Upper lobe of left lung (tissue), 6 donors: ENCODE measurements at regions not wholly inside any gene's neighbourhood (a gene's known extent, or its start where the extent isn't known, plus 50 kb on each side); places are given as distances from the start of the nearest gene placed in this dataset.
A peak's percentile ranks its signal among the peaks of the same experiment; 100 is the strongest.

ENCODE experiments used
- ATAC-seq, 2 donors: fragments of 200-7000 bp; cut with Tn5 transposase; one replicate each; pipeline ENCODE4 v1.9.1; 2022; ENCODE audit warnings: mild to moderate bottlenecking in 2 of 2, moderate library complexity in 2 of 2; ENCODE audit not compliant: low FRiP score in 2 of 2
- DNase-seq, 2 donors: peaks; one replicate each; pipeline ENCODE4 v3.0.0-alpha.2; 2019 to 2020
- H3K27ac ChIP-seq, 4 donors: fragments of 200-600 bp; sonication (generic); one replicate each; pipeline ENCODE4 v1.5.1; 2016 to 2019
- H3K27me3 ChIP-seq, 4 donors: fragments of 200-600 bp; sonication (generic); one replicate each; pipeline ENCODE4 v1.5.1; 2017 to 2019
- H3K36me3 ChIP-seq, 4 donors: fragments of 200-600 bp; sonication (generic); one replicate each; pipeline ENCODE4 v1.5.1; 2016 to 2019
- H3K4me1 ChIP-seq, 4 donors: fragments of 200-600 bp; sonication (generic); one replicate each; pipeline ENCODE4 v1.5.1; 2018 to 2019
- H3K4me3 ChIP-seq, 4 donors: fragments of 200-600 bp; sonication (generic); one replicate each; pipeline ENCODE4 v1.5.1; 2017 to 2019; ENCODE audit warnings: mild to moderate bottlenecking in 2 of 4, moderate library complexity in 1 of 4
- H3K9me3 ChIP-seq, 4 donors: fragments of 200-600 bp; sonication (generic); one replicate each; pipeline ENCODE4 v1.5.1; 2018 to 2019
- EP300 ChIP-seq, 4 donors: sonication (generic); formaldehyde crosslinking; IDR thresholded peaks; one replicate each; pipeline ENCODE4 v1.5.1; 2017; ENCODE audit warnings: antibody characterized with exemption in 4 of 4, control low read depth in 2 of 4
- POLR2A ChIP-seq, 4 donors: fragments of 450-650 bp; IDR thresholded peaks; one replicate each; pipeline ENCODE4 v1.5.1; 2016 to 2017; ENCODE audit warnings: antibody characterized with exemption in 4 of 4, mild to moderate bottlenecking in 2 of 4
- POLR2AphosphoS5 ChIP-seq, 2 donors: sonication (generic); formaldehyde crosslinking; IDR thresholded peaks; one replicate each; pipeline ENCODE4 v1.5.1; 2017; ENCODE audit warnings: antibody characterized with exemption in 2 of 2
- WGBS, 2 donors: methylation state at CpG; one replicate each; pipeline ENCODE4 v1.1.5; 2017 to 2018; 5-methylcytosine and 5-hydroxymethylcytosine counted together
- TF ChIP-seq, protein P1 (sequence below), 6 experiments: fragments of 450-650 bp in 4 of 6; fragments of 200-600 bp in 2 of 6; sonication (generic) in 2 of 6; IDR thresholded peaks; one replicate each; pipeline ENCODE4 v1.5.1; 2016 to 2019; ENCODE audit warnings: antibody characterized with exemption in 6 of 6
- donor health status: DM: no; HTN: no; CAD: no; lungs with moderate emphysema.
- donor health status: DM: no; HTN: yes; CAD: no; lungs with severe emphysema.

DNA sequence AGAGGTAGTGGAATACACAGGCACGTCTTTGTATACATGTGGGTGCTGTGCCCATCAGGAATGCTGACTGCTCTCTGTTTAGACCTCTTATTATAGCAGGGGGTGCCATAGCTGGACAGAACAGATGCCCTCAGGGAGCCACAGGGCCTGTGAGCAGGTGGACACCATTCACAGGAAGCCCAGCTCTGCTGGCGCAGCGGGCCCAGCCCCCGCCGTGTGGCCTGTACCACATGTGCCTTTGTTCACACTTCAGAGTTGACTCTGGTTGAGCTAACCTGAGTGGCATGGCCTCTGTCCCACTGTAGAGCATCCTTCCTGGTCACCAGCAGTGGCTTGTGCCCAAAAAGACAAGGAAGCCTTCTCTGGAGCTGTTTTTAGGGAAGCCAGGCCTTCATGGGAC, 730.9 kb upstream of the ID2 start:
- ATAC-seq: no peak
- WGBS, 2 donors: 100% methylated on average over 5 of the region's 5 CpGs; no CpG with 5 or more reads in 1 of the 2 donors

DNA sequence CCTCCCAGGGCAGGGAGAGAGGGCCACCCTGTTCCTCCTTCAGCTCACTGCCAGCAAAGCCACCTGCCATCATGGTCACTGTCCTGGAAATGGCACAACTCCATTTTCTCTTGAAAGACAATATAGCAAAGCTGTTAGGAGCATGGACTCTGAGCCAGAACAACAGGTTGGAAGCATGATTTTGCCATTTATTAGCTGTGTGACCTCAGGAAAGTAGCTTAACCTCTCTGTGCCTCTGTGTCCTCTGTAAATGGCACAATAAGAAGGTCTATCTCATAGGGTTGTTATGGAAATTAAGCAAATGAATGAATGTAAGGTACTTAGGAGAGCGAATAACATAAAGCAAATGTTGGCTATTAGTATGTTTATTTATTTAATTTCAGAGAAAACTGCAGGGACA, 730.4 kb upstream of the ID2 start:
- Histone ChIP-seq H3K36me3 (no peaks in the 10 kb centered on the region), H3K9me3 (no peaks in the 10 kb centered on the region), H3K4me1 (no peaks in the 10 kb centered on the region), H3K4me3 (no peak overlapping the region), H3K27me3 (no peaks in the 10 kb centered on the region), H3K27ac (no peak overlapping the region)
- DNase-seq (no peak), ATAC-seq (no peak)
- TF ChIP-seq POLR2AphosphoS5 (IDR thresholded peaks at IDR 0.05) (no peak), POLR2A (IDR thresholded peaks at IDR 0.05) (no peak), EP300 (IDR thresholded peaks at IDR 0.05) (no peak)
- TF ChIP-seq, protein P1, sequence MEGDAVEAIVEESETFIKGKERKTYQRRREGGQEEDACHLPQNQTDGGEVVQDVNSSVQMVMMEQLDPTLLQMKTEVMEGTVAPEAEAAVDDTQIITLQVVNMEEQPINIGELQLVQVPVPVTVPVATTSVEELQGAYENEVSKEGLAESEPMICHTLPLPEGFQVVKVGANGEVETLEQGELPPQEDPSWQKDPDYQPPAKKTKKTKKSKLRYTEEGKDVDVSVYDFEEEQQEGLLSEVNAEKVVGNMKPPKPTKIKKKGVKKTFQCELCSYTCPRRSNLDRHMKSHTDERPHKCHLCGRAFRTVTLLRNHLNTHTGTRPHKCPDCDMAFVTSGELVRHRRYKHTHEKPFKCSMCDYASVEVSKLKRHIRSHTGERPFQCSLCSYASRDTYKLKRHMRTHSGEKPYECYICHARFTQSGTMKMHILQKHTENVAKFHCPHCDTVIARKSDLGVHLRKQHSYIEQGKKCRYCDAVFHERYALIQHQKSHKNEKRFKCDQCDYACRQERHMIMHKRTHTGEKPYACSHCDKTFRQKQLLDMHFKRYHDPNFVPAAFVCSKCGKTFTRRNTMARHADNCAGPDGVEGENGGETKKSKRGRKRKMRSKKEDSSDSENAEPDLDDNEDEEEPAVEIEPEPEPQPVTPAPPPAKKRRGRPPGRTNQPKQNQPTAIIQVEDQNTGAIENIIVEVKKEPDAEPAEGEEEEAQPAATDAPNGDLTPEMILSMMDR (IDR thresholded peaks at IDR 0.05): no peak
- 97 to 100% methylated on average over 1 of the region's 1 CpG for WGBS, 2 donors

More for the DNA sequence above, 730.9 kb upstream of the ID2 start:
- no peak for TF ChIP-seq EP300 (IDR thresholded peaks at IDR 0.05)
- TF ChIP-seq, protein P1 (IDR thresholded peaks at IDR 0.05): no peak
- no peak for TF ChIP-seq POLR2AphosphoS5 (IDR thresholded peaks at IDR 0.05)
- no peak for TF ChIP-seq POLR2A (IDR thresholded peaks at IDR 0.05)
- DNase-seq: peak in 1 of 2 donors; percentile 70
- Histone ChIP-seq H3K9me3 (no peaks in the 10 kb centered on the region), H3K27ac (no peak overlapping the region), H3K4me3 (no peak overlapping the region), H3K36me3 (no peaks in the 10 kb centered on the region), H3K4me1 (no peaks in the 10 kb centered on the region), H3K27me3 (no peaks in the 10 kb centered on the region)

DNA sequence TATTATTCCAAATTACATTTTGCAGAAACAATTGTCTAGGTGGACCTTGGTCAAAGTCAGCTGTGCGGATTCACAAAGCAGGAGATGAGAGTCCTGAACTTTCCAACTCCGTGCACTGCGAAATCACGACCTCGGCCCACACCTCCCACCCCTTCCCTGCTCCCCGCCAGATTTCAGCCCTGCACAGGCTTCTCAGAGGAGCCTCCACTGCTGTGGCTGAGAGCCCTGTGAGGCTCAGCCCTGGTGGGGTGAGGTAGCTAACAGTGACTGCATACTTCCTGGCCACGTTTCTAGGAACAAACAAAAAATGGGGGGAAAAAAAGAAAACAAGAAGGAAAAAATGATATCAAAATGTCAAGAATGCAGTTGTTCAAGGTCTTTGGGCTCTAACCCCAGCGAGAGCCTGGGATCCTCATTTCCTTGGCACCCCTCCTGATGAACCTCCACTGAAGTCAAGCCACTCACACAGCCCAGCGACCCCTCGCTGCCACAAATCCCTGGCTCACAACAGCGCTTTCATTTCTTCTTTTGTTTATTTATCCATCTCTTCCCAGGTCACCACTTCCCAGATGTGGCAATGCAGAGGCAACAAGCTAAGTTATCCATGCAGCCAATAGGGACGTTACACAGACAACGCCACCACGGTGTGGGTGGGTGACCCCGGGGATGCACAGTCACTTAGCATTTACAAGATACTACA, 729.7 kb upstream of the ID2 start:
- no peaks in the 10 kb centered on the region for H3K4me1 ChIP-seq
- H3K4me3 ChIP-seq: no peak overlapping the region
- 68 to 75% methylated on average over 15 of the region's 15 CpGs for WGBS, 2 donors
- DNase-seq: no peak
- no peaks in the 10 kb centered on the region for H3K36me3 ChIP-seq
- H3K27ac ChIP-seq: no peak overlapping the region
- H3K9me3 ChIP-seq: no peaks in the 10 kb centered on the region
- H3K27me3 ChIP-seq: no peaks in the 10 kb centered on the region
- ATAC-seq: no peak
- no peak for TF ChIP-seq POLR2AphosphoS5 (IDR thresholded peaks at IDR 0.05)
- TF ChIP-seq EP300 (IDR thresholded peaks at IDR 0.05): no peak
- TF ChIP-seq POLR2A (IDR thresholded peaks at IDR 0.05): no peak
- TF ChIP-seq, protein P1 (IDR thresholded peaks at IDR 0.05): no peak

DNA sequence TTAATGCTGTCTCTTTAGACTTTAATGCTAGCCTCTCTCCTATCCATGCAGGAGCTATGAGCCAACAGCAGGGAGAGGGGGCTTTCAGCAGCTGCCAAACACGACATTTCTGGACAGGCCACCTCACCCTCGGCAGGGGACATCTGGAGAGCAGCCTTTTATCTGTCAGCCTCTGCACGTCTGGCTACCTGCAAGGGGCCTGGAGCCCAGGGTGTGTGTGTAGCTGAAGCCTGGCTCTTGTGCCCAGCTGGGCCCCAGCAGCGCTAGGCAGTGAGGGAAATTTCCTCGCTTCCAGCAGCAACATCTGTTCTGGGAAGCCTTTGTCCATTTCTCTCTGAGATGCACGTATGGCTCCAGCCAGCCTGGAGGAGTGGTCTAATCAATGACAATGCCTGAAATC, 728.7 kb upstream of the ID2 start:
- ATAC-seq (no peak), DNase-seq (no peak)
- WGBS, 2 donors: 69 to 73% methylated on average over 4 of the region's 6 CpGs
- H3K27ac ChIP-seq: no peak overlapping the region
- no peaks in the 10 kb centered on the region for H3K9me3 ChIP-seq
- no peaks in the 10 kb centered on the region for H3K27me3 ChIP-seq
- TF ChIP-seq POLR2AphosphoS5 (IDR thresholded peaks at IDR 0.05) (no peak), EP300 (IDR thresholded peaks at IDR 0.05) (no peak), POLR2A (IDR thresholded peaks at IDR 0.05) (no peak)
- TF ChIP-seq, protein P1 (IDR thresholded peaks at IDR 0.05): no peak
- no peak overlapping the region for H3K4me3 ChIP-seq
- no peaks in the 10 kb centered on the region for H3K4me1 ChIP-seq
- H3K36me3 ChIP-seq: no peaks in the 10 kb centered on the region

DNA sequence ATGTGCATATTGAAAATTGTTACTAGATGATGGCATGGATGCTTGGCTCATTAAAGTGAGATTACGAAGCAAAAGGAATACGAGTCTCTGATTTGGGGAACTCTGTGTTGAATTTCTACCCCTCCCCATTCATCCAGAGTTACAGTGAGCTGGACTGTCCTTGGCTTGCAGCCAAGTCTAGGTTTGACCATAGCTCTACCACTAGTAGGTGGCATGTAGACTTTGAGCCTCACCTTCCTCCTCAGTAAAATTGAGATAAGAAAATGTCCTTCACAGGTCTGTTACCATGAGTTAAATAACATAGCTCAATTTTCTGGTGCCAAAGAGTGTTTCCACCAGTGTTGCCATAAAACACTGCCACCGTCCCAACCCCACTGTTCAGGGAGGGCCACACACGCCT, 727.6 kb upstream of the ID2 start:
- WGBS, 2 donors: 72 to 74% methylated on average over 4 of the region's 4 CpGs
- no peak for TF ChIP-seq EP300 (IDR thresholded peaks at IDR 0.05)
- no peak for TF ChIP-seq POLR2AphosphoS5 (IDR thresholded peaks at IDR 0.05)
- TF ChIP-seq, protein P1 (IDR thresholded peaks at IDR 0.05): no peak
- TF ChIP-seq POLR2A (IDR thresholded peaks at IDR 0.05): no peak
- no peaks in the 10 kb centered on the region for H3K36me3 ChIP-seq
- H3K27ac ChIP-seq: no peak overlapping the region
- no peaks in the 10 kb centered on the region for H3K27me3 ChIP-seq
- no peak for DNase-seq
- no peaks in the 10 kb centered on the region for H3K4me1 ChIP-seq
- no peaks in the 10 kb centered on the region for H3K9me3 ChIP-seq
- no peak for ATAC-seq
- no peak overlapping the region for H3K4me3 ChIP-seq
